ENCODE measurements at regions not wholly inside any gene's neighbourhood (a gene's known extent, or its start where the extent isn't known, plus 50 kb on each side); places are given as distances from the start of the nearest gene placed in this dataset.

GRCh38 chr7:25586513-25586912 is 358.2 kb upstream of the NPVF start:
- TF ChIP-seq CTCF (IDR thresholded peaks at IDR 0.05; ENCODE audit: borderline replicate concordance, control extremely low read depth, extremely low read depth, insufficient read depth, missing control alignments), result no peak
- DNase-seq (ENCODE audit: low spot score), result no peak
- in situ Hi-C loops (cut with MboI; ENCODE audit: low sequenced_read_pairs, unreplicated experiment), result no loop called here

DNA sequence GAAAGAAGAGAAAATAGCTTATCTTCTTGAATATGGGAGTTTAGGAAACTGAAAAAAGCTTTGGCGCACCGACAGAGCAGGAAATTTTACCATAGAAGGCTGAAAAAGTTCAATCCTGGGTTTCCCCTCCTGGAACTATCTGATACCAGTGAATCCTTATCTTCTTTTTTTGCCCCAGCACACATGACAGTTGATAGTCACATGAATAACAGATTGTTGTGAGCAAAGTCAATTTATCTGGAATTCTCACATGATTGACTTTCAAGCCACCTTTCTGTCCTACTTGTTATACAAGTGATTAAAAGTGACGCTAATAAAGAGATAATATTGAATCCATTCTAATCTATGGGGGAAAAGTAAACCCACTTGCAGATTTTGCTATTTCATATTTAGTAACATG is 365.8 kb upstream of the NPVF start:
- TF ChIP-seq CTCF (IDR thresholded peaks at IDR 0.05; ENCODE audit: borderline replicate concordance, control extremely low read depth, extremely low read depth, insufficient read depth, missing control alignments), result no peak
- in situ Hi-C loops (cut with MboI; ENCODE audit: low sequenced_read_pairs, unreplicated experiment), result no loop called here
- no peak for DNase-seq (ENCODE audit: low spot score)

- DNase-seq (ENCODE audit: low spot score), result no peak
- in situ Hi-C loops (cut with MboI; ENCODE audit: low sequenced_read_pairs, unreplicated experiment), result no loop called here
These were observed 366.4 kb upstream of the NPVF start for GRCh38 chr7:25594728-25595127.

GRCh38 chr7:25595996-25596395 is 367.7 kb upstream of the NPVF start:
- in situ Hi-C loops (cut with MboI; ENCODE audit: low sequenced_read_pairs, unreplicated experiment), result no loop called here
- TF ChIP-seq CTCF (IDR thresholded peaks at IDR 0.05; ENCODE audit: borderline replicate concordance, control extremely low read depth, extremely low read depth, insufficient read depth, missing control alignments), result no peak
- DNase-seq (ENCODE audit: low spot score), result no peak

More at GRCh38 chr7:25594728-25595127, 366.4 kb upstream of the NPVF start:
- no peak for TF ChIP-seq CTCF (IDR thresholded peaks at IDR 0.05; ENCODE audit: borderline replicate concordance, control extremely low read depth, extremely low read depth, insufficient read depth, missing control alignments)

- in situ Hi-C loops (cut with MboI; ENCODE audit: low sequenced_read_pairs, unreplicated experiment), result no loop called here
- TF ChIP-seq CTCF (IDR thresholded peaks at IDR 0.05; ENCODE audit: borderline replicate concordance, control extremely low read depth, extremely low read depth, insufficient read depth, missing control alignments), result no peak
- no peak for DNase-seq (ENCODE audit: low spot score)
These were observed 368.2 kb upstream of the NPVF start for GRCh38 chr7:25596443-25596842.

- in situ Hi-C loops (cut with MboI; ENCODE audit: low sequenced_read_pairs, unreplicated experiment), result no loop called here
- TF ChIP-seq CTCF (IDR thresholded peaks at IDR 0.05; ENCODE audit: borderline replicate concordance, control extremely low read depth, extremely low read depth, insufficient read depth, missing control alignments), result no peak
- DNase-seq (ENCODE audit: low spot score), result no peak
These were observed 369.7 kb upstream of the NPVF start for GRCh38 chr7:25597946-25598345.

- TF ChIP-seq CTCF (IDR thresholded peaks at IDR 0.05; ENCODE audit: borderline replicate concordance, control extremely low read depth, extremely low read depth, insufficient read depth, missing control alignments), result no peak
- DNase-seq (ENCODE audit: low spot score), result no peak
- in situ Hi-C loops (cut with MboI; ENCODE audit: low sequenced_read_pairs, unreplicated experiment), result no loop called here
These were observed 370.5 kb upstream of the NPVF start for GRCh38 chr7:25598765-25599164.
